IPS-18a (cell line): ENCODE measurements at regions not wholly inside any gene's neighbourhood (a gene's known extent, or its start where the extent isn't known, plus 50 kb on each side); places are given as distances from the start of the nearest gene placed in this dataset.

Experiments
- H3K27ac ChIP-seq: one replicate; pipeline ENCODE4 v1.5.1; 2013; ENCODE audit warnings: low read length
- H3K27me3 ChIP-seq: one replicate; pipeline ENCODE4 v1.6.1; 2013; ENCODE audit warnings: mild to moderate bottlenecking, low read length; ENCODE audit not compliant: control insufficient read depth, insufficient read depth
- H3K36me3 ChIP-seq: one replicate; pipeline ENCODE4 v1.6.1; 2013; ENCODE audit warnings: low read depth, low read length; ENCODE audit not compliant: control insufficient read depth
- H3K4me1 ChIP-seq: one replicate; pipeline ENCODE4 v1.6.1; 2013; ENCODE audit warnings: low read depth, low read length; ENCODE audit not compliant: control insufficient read depth
- H3K4me3 ChIP-seq: one replicate; pipeline ENCODE4 v1.5.1; 2013; ENCODE audit warnings: low read length
- H3K9ac ChIP-seq: one replicate; pipeline ENCODE4 v1.6.1; 2013; ENCODE audit warnings: mild to moderate bottlenecking, low read length, moderate library complexity
- H3K9me3 ChIP-seq: one replicate; pipeline ENCODE4 v1.6.1; 2013; ENCODE audit warnings: low read depth, low read length; ENCODE audit not compliant: control insufficient read depth

GRCh38 chr13:50589139-50589538 lies 254.4 kb downstream of the DLEU7 start:
- H3K9me3 ChIP-seq = no peaks in the 10 kb centered on the region
- no peak overlapping the region for H3K27ac ChIP-seq
- H3K4me3 ChIP-seq = no peak overlapping the region
- peaks cover 10% of the 10 kb centered on the region for H3K4me1 ChIP-seq
- H3K9ac ChIP-seq = no peak overlapping the region
- no peaks in the 10 kb centered on the region for H3K27me3 ChIP-seq
- no peaks in the 10 kb centered on the region for H3K36me3 ChIP-seq

DNA sequence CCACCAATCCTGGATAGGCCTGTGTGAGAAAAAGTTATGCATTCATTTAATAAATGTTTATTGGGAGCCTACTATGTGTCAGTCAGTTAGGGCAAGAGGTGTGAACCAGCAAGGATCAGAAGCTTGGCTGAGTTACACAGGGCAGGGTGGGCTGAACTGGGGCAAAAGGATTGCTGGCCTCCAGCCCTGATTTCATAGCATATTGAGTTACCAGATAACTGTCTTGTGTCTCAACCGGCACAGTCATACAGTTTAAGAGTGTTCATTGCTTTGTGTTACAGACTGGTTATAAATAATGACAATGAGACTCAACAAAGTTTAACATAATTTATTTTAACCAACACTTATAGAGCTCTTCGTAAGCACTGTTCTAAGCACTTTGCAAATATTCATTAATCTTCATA lies 253.8 kb downstream of the DLEU7 start:
- no peak overlapping the region for H3K9ac ChIP-seq
- H3K9me3 ChIP-seq = no peaks in the 10 kb centered on the region
- no peak overlapping the region for H3K4me3 ChIP-seq
- H3K27ac ChIP-seq = no peak overlapping the region
- H3K36me3 ChIP-seq = no peaks in the 10 kb centered on the region
- no peaks in the 10 kb centered on the region for H3K27me3 ChIP-seq
- peaks cover 13% of the 10 kb centered on the region for H3K4me1 ChIP-seq

GRCh38 chr13:50592412-50593155 lies 250.9 kb downstream of the DLEU7 start:
- H3K9me3 ChIP-seq = no peaks in the 10 kb centered on the region
- no peak overlapping the region for H3K27ac ChIP-seq
- no peaks in the 10 kb centered on the region for H3K36me3 ChIP-seq
- H3K4me1 ChIP-seq = peaks cover 8% of the 10 kb centered on the region
- H3K4me3 ChIP-seq = no peak overlapping the region
- no peaks in the 10 kb centered on the region for H3K27me3 ChIP-seq
- H3K9ac ChIP-seq = no peak overlapping the region

DNA sequence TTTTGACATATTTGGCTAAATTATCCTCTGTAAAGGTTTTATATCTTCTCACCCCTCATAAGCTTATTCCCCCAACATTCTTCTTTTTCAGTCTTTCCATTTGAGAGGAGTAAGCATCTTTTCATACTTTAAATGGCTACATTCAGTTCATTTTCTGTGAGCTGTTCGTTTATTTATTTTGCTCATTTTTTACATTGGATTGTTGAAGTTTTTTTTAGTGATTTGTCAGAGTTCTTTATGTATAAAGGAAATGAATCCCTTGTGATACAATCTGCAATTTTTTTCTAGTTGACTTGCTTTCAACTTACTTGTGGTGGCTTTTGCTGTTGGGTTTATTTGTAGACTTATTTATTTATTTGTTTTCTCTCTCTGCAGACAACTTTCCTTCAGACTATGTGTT lies 250.3 kb downstream of the DLEU7 start:
- H3K4me3 ChIP-seq = no peak overlapping the region

DNA sequence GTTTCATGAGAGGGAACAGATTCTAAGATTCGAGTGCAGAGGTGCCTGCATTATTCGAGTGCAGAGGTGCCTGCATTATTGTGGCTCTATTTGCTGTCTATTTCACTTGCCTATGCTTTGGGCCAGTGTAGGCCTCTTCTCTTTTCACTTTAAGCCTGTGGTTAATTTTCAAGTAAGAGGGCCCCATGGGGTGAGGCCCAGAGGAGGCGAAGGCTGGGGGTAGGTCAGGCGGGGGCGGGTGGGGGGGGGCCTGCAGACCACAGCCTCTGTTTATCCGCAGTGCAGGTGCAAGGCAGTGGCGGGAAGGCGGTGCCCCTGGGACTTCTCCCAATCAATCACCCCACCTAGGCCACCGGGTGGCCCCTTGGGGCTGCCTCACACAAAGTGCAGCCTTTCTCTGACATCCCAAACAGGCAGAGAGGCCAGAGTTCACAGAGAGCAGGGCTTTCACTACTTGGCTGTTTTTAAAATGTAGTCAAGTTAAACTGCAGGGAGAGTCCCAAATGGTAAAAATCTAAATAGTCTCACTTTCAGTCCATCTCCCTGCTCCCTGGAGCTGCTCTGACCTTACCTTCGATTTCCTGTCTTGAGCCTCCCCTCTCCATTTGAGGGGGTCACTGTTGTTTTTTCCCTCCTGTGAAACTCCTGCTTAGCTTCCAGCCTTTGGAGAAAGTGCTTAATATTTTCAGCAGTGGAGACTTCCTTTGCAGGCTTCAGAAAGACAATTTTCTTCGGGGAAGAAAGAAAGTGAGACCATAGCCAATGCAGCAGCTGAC lies 249.0 kb downstream of the DLEU7 start:
- no peak overlapping the region for H3K4me3 ChIP-seq
- no peaks in the 10 kb centered on the region for H3K27me3 ChIP-seq
- no peak overlapping the region for H3K9ac ChIP-seq
- H3K27ac ChIP-seq = no peak overlapping the region
- H3K4me1 ChIP-seq = peaks cover 8% of the 10 kb centered on the region
- H3K36me3 ChIP-seq = no peaks in the 10 kb centered on the region
- H3K9me3 ChIP-seq = no peaks in the 10 kb centered on the region

More for the DNA sequence above, 250.3 kb downstream of the DLEU7 start:
- H3K27me3 ChIP-seq = no peaks in the 10 kb centered on the region
- H3K27ac ChIP-seq = no peak overlapping the region
- no peaks in the 10 kb centered on the region for H3K36me3 ChIP-seq
- peaks cover 8% of the 10 kb centered on the region for H3K4me1 ChIP-seq
- no peak overlapping the region for H3K9ac ChIP-seq
- no peaks in the 10 kb centered on the region for H3K9me3 ChIP-seq

DNA sequence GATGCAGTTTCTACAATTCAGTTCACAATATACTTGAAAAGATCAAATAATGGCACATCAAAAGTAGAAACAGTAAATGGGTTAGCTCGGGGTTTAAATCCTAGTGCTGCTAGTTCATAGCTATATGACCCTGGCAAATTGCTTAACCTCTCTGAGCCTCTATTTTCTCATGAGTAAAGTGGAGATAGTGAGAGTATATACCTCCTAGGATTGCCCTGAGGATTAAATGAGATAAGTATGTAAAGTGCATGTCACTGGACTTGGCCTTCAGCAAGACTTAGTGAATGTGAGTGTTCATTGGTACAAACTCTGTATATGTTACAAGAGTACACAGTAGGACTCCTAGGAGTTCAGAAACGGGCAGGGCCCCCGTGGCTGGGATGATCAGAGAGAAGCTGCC lies 248.3 kb downstream of the DLEU7 start:
- no peaks in the 10 kb centered on the region for H3K27me3 ChIP-seq
- no peak overlapping the region for H3K27ac ChIP-seq
- H3K9ac ChIP-seq = no peak overlapping the region
- no peaks in the 10 kb centered on the region for H3K36me3 ChIP-seq
- H3K9me3 ChIP-seq = no peaks in the 10 kb centered on the region
- no peak overlapping the region for H3K4me3 ChIP-seq
- H3K4me1 ChIP-seq = peaks cover 8% of the 10 kb centered on the region

DNA sequence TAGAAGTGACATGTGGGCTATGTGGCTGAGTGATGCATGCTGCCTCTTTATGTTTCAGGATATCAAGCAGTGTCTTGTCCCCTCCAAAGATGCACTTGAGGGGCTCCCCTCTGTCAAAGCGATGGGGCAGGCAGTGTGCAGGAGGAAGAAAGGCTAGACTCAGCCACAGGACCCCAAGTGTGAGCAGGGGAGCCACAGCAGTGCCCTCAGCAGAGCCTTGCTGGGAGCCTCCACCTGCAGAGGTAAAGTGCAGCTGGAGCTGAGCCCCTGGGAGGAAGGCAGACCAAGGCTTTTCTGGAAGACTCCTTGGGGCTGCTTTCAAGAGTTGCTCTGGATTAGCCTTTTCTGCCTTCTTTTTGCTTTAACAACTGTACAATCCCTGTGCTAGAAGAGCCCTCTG lies 247.3 kb downstream of the DLEU7 start:
- Histone ChIP-seq H3K36me3 (no peaks in the 10 kb centered on the region), H3K9me3 (no peaks in the 10 kb centered on the region), H3K27me3 (no peaks in the 10 kb centered on the region), H3K4me1 (peaks cover 8% of the 10 kb centered on the region), H3K9ac (no peak overlapping the region), H3K27ac (no peak overlapping the region), H3K4me3 (no peak overlapping the region)

- Histone ChIP-seq H3K9ac (no peak overlapping the region), H3K4me3 (no peak overlapping the region), H3K36me3 (no peaks in the 10 kb centered on the region), H3K9me3 (no peaks in the 10 kb centered on the region), H3K4me1 (peaks cover 8% of the 10 kb centered on the region), H3K27ac (no peak overlapping the region), H3K27me3 (no peaks in the 10 kb centered on the region)
Observed at GRCh38 chr13:50596776-50597203, 246.7 kb downstream of the DLEU7 start.

DNA sequence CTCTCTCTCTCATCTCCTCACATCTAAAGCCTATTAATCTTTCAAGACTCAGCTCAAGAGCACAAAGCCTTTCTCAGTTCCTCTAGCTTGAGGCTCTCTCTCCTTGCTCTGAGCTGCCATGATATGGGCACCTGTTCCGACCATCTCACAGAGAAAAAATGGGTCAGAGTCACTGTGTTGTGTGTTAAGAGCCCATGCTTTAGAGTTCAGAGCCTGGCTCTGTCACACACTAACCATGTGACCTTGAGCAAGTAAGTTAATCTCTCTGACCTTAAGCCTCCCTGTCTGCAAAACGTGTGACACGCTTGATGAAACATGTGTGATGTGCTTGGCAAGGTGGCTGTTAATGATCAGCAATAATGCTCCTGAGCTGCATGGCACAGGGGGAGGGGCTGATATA lies 245.2 kb downstream of the DLEU7 start:
- Histone ChIP-seq H3K9ac (no peak overlapping the region), H3K9me3 (no peaks in the 10 kb centered on the region), H3K27ac (no peak overlapping the region), H3K27me3 (no peaks in the 10 kb centered on the region), H3K36me3 (no peaks in the 10 kb centered on the region), H3K4me1 (peaks cover 8% of the 10 kb centered on the region), H3K4me3 (no peak overlapping the region)

GRCh38 chr13:50599046-50599445 lies 244.4 kb downstream of the DLEU7 start:
- no peaks in the 10 kb centered on the region for H3K27me3 ChIP-seq
- no peaks in the 10 kb centered on the region for H3K9me3 ChIP-seq
- H3K9ac ChIP-seq = no peak overlapping the region
- H3K4me3 ChIP-seq = no peak overlapping the region
- no peak overlapping the region for H3K27ac ChIP-seq
- peaks cover 7% of the 10 kb centered on the region for H3K4me1 ChIP-seq
- no peaks in the 10 kb centered on the region for H3K36me3 ChIP-seq

DNA sequence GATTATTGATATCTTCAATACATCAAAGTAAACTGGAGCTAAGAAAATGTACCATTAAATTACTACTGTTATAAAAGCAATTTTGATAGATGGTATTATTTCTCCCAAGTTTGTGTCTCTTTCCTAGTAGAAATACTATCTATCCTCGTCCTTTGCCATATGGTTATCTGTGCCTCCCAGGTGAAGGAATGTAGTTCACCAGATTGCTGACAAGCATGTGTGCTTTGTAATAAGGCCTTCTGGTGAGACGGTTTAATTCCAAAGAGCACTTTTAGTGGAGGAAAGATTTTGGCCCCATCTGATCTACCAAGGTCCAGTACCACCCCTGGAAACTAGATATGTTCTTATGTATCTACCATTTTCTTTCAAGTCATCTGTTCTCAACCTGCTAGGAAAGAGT lies 243.6 kb downstream of the DLEU7 start:
- Histone ChIP-seq H3K9me3 (no peaks in the 10 kb centered on the region), H3K27me3 (no peaks in the 10 kb centered on the region), H3K4me3 (no peak overlapping the region), H3K9ac (no peak overlapping the region), H3K36me3 (no peaks in the 10 kb centered on the region), H3K27ac (no peak overlapping the region), H3K4me1 (peaks cover under 1% of the 10 kb centered on the region)

DNA sequence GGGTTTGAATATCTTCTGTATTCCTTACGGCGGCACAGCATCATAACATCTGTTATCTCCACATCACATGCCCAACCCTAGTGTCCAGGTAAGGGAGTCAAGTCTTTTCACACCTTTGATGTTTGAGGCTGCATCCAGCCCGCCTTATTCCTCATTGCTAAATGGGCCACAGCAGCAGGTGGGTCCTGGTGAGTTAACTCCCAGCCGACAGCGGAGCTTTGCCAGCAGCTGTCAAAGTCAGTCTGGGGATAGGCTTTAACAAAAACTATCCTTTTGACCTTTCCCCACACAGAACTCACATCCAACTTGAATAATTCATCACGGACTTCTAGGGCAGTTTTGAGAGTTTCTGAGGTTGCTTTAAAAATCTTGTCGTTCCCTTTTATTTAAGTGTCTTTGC lies 235.1 kb downstream of the DLEU7 start:
- Histone ChIP-seq H3K27me3 (no peaks in the 10 kb centered on the region), H3K9me3 (no peaks in the 10 kb centered on the region), H3K9ac (no peak overlapping the region), H3K4me3 (no peak overlapping the region), H3K27ac (no peak overlapping the region), H3K36me3 (no peaks in the 10 kb centered on the region), H3K4me1 (no peaks in the 10 kb centered on the region)
